HG03469 (cell line): ENCODE measurements at regions not wholly inside any gene's neighbourhood (a gene's known extent, or its start where the extent isn't known, plus 50 kb on each side); places are given as distances from the start of the nearest gene placed in this dataset.

Source experiments
- ATAC-seq: cut with Tn5 transposase; IDR thresholded peaks from one replicate; pipeline ENCODE4 v1.9.1; 2021; ENCODE audit warnings: mild to moderate bottlenecking, moderate library complexity, moderate number of reproducible peaks; ENCODE audit not compliant: unreplicated experiment

- ATAC-seq, result no peak
Observed at GRCh38 chr2:217062768-217063167, 202.9 kb upstream of the TNP1 start.

- ATAC-seq, result no peak
Observed at GRCh38 chr2:217061916-217062505, 202.1 kb upstream of the TNP1 start.

GRCh38 chr2:217060951-217061547 lies 201.2 kb upstream of the TNP1 start:
- ATAC-seq, result no peak

GRCh38 chr2:217060516-217060915 lies 200.7 kb upstream of the TNP1 start:
- ATAC-seq, result no peak

GRCh38 chr2:217058791-217059755 lies 199.2 kb upstream of the TNP1 start:
- no peak for ATAC-seq

- no peak for ATAC-seq
Observed at GRCh38 chr2:217057773-217058172, 197.9 kb upstream of the TNP1 start.

- ATAC-seq, result no peak
Observed at GRCh38 chr2:217055624-217056023, 195.8 kb upstream of the TNP1 start.

GRCh38 chr2:217054791-217055190 lies 194.9 kb upstream of the TNP1 start:
- no peak for ATAC-seq

GRCh38 chr2:217052856-217053577 lies 193.2 kb upstream of the TNP1 start:
- ATAC-seq, result no peak

GRCh38 chr2:217051416-217051815 lies 191.6 kb upstream of the TNP1 start:
- ATAC-seq, result no peak

GRCh38 chr2:217049956-217050355 lies 190.1 kb upstream of the TNP1 start:
- ATAC-seq, result no peak

- ATAC-seq, result no peak
Observed at GRCh38 chr2:217049422-217049821, 189.6 kb upstream of the TNP1 start.

- no peak for ATAC-seq
Observed at GRCh38 chr2:217048730-217049129, 188.9 kb upstream of the TNP1 start.

- ATAC-seq, result no peak
Observed at GRCh38 chr2:217047631-217048030, 187.8 kb upstream of the TNP1 start.

GRCh38 chr2:217047209-217047608 lies 187.3 kb upstream of the TNP1 start:
- no peak for ATAC-seq

- ATAC-seq, result no peak
Observed at GRCh38 chr2:217045700-217046475, 186.0 kb upstream of the TNP1 start.

GRCh38 chr2:217040099-217040498 lies 180.2 kb upstream of the TNP1 start:
- ATAC-seq, result no peak

- no peak for ATAC-seq
Observed at GRCh38 chr2:217038001-217038400, 178.1 kb upstream of the TNP1 start.

- no peak for ATAC-seq
Observed at GRCh38 chr2:217037353-217037752, 177.5 kb upstream of the TNP1 start.

- no peak for ATAC-seq
Observed at GRCh38 chr2:217035967-217036366, 176.1 kb upstream of the TNP1 start.
